Stimulated activated CD4-positive, alpha-beta T cell treated with anti-CD3 and anti-CD28 coated beads, Interleukin-2, amount 100 ng/mL, for 24 hours (primary cell): ENCODE measurements at regions not wholly inside any gene's neighbourhood (a gene's known extent, or its start where the extent isn't known, plus 50 kb on each side); places are given as distances from the start of the nearest gene placed in this dataset.
"Not testable (repeated sequence)": the region's sequence is repeated elsewhere in the genome, so short reads cannot be mapped to it uniquely, and the experiment has no call there.

Experiments used
- DNase-seq, 2 donors: peaks; one replicate each; pipeline ENCODE4 v3.0.0-alpha.2; 2020

- DNase-seq, result no peak
Measured at GRCh38 chr4:86482306-86483172, 111.6 kb upstream of the PTPN13 start.

- no peak for DNase-seq
Measured at GRCh38 chr4:86483173-86483490, 111.0 kb upstream of the PTPN13 start.

- DNase-seq, result no peak
Measured at GRCh38 chr4:86483773-86484172, 110.3 kb upstream of the PTPN13 start.

DNA sequence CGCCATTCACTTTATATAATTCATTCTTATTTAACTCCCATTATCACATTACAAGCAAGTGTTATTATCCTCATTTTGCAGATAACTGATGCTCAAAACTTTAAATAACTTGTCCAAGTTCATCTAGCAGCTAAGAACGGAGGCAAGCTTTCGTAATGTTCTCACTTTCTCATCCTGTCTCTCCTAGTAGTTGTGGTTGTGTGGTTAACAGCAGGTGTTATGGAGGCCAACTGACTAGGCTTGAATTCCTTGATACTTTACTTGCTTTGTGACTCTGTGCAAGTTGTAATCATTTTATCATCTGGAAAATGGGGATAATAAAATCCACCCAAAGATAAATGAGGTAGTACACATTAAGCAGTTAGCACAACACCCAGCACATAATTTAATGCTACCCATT, 109.9 kb upstream of the PTPN13 start:
- DNase-seq, result no peak

GRCh38 chr4:86487738-86488348, 106.3 kb upstream of the PTPN13 start:
- DNase-seq, result no peak

- no peak for DNase-seq
Measured at GRCh38 chr4:86493460-86493859, 100.7 kb upstream of the PTPN13 start.

- peak; percentile 14 to 25 for DNase-seq
Measured at GRCh38 chr4:86496094-86497080, 97.7 kb upstream of the PTPN13 start.

- no peak for DNase-seq
Measured at GRCh38 chr4:86497131-86497530, 97.0 kb upstream of the PTPN13 start.

DNA sequence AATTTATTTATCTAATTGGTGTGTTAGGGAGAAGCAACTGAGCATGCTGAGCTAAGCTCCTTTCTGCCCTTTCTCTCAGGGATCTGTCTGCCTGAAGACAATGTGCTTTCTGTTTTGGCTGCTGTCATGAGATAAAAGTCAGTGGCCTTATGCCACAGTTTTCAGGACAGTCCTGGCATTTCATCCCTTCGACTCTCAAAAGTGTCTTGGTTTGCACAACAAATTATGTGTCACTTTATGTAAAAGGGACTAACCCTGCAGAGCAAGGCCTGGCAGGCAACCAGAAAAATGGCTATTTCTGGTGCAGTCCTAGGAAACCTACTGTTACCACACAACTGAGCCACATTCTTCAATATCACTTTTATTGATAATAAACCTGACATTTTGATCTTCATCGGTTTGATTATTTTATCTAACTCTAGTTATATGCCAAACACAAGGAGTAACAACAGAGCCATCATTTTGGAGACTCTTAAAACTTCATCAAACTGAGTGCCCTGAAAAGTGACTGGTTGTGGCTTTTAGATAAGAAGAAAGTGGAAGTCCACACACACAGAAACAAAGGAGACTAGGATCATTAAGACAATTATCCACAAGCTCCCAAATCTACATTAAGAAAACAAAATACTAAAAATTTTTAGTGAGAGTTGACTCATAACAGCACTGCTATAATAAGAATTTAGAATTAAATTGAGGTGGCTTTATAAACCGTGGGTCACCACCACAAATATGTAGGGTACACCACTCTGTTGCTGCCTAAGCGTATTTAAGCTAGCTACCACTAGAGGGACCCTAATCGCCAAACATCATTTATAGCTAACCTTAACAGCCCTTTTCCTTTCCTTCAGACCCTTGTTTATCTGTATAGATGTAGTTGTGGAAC, 95.9 kb upstream of the PTPN13 start:
- DNase-seq, result no peak

DNA sequence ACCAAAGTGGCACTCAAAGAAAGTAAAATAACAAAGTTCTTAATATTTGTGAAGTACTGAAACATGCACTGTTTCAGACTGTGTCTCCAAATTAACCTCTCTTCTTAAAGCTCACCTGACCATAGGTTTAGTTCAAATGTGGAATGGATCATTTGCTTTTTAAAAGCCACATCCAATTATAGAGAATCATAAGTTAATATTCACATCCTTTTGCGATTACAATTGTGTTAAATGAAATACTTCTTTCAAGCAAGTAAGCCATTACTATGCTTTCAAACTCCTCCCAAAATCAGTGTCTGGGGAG, 95.3 kb upstream of the PTPN13 start:
- no peak for DNase-seq

DNA sequence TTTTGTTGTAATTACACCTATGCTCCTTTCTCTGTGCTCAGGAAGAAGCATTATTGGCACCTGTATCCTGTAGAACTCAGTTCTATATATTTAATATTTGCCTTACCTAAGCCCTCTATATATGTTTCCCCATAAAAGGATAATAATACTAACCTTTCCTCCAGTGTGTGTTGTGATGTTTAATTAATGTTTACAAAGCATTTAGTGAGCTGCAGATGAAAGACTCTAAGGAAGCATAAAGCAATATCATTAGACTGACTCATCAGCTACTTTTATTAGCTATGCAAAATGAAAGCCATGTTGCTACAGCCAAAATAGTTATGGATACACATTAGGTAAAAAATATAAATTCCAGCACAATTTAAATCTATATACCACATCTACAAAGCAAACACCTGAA, 93.6 kb upstream of the PTPN13 start:
- DNase-seq, result no peak

DNA sequence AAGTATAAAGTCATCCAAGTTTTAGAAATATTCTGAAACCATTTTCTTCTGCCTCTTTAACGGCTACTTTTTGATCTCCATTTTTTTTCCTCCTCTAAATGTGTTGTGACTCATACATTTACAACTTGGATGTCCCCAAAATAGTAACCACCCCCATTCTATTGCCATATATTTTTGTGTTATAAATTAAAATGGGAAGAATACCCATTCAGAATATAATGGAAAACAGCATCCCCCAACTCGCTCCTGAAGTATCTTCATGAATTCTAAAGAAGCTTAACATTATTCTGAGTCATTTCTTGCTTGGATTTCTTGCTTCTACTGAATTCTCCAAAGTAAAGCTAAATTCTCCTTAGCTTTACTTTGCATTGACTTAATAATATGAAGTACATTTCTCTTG, 92.0 kb upstream of the PTPN13 start:
- DNase-seq, result no peak

DNA sequence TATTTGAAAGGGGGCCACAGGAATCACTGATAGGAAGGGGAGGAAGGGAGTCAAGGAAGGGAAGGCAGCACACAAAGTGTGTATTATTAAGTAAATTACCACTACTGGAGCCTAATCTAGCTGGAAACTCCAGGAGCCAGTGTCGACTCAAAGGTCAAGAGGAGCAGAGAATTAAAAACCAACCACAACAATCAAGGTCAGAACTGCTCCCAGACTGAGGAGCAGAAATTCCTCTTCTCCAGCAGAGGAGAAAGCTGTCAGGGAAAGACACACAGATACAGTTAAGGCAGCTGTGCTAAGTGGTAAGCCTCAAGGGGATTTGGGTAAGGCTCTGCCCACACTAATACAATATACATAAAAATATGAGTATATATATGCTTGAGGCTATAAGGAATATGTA, 87.5 kb upstream of the PTPN13 start:
- no peak for DNase-seq

DNA sequence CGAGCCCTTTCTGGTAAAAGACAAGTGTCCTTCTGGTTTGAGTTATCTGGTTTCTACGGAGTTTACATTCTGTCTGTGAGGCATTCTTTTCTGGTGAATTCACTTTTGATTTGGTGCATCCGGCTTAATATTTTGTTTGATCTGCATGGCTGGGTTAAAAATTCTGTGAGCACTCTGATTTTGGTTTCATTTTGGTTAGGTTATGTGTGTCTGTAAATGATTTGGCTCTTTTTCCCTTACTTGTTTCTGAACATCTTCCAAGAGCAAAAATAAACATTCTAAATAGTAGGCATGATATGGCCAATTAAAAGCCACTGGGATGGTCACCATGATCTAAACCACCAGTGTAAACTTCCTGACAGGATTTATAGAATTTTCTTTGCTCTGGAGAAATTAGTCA, 85.7 kb upstream of the PTPN13 start:
- DNase-seq, result no peak

GRCh38 chr4:86511590-86511989, 82.5 kb upstream of the PTPN13 start:
- DNase-seq, result no peak

- DNase-seq, result no peak
Measured at GRCh38 chr4:86512631-86513030, 81.5 kb upstream of the PTPN13 start.

DNA sequence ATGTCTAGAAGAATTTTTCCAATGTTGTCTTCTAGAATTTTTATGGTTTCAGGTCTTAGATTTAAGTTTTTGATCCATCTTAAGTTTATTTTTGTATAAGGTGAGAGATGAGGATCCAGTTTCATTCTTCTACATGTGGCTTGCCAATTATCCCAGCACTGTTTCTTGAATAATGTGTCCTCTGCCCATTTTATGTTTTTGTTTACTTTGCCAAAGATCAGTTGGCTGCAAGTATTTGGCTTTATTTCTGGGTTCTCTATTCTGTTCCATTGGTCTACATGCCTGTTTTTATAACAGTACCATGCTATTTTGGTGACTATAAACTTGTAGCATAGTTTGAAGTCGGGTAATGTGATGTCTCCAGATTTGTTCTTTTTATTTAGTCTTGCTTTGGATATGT, 78.2 kb upstream of the PTPN13 start:
- not testable (repeated sequence) for DNase-seq

DNA sequence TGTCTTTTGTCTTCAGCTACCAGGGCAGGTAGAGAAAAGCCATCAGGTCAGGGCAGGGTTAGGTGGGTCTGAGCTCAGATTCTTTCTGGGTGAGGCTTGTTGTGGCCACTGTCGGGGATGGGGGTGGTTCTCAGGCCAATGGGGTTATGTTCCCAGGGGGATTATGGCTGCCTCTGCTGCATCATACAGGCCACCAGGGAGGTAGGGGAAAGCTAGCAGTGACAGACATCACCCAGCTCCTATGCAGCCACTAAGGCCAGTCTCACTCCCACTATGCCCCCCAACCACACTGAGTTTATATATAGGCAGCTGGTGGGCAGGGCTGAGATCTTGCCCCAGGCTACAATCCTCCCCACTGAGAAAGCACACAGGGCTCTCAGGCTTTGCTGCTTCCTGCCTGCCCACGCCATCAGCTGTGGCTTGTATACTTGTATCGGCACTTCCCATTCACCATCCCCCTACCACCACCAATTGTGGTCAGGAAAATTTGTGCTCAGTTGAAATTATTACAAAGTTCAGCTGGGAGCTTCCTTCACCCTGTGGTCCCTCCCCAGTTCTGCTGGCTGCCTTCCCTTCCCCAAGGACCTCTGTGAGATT, 72.6 kb upstream of the PTPN13 start:
- DNase-seq, result no peak

DNA sequence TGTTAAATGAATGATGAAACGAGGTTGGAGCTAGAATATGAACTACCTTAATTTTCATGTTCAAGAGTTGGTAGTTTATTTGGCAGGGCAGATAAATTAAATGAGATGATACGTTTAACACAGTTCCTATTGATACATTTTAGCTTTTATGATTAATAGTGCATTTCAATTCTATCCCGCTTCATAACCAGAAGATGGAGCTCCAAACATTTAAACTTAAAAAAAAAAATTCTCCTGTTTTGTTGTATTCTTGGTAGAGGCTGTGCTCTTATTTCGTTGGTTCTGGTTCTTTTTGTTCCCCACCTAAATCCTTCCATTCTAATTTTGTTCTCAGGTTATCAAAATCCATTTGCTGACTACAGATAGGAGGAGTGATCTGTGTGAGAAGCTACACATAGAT, 71.8 kb upstream of the PTPN13 start:
- DNase-seq, result no peak

- no peak for DNase-seq
Measured at GRCh38 chr4:86523333-86523732, 70.8 kb upstream of the PTPN13 start.

- DNase-seq, result not testable (repeated sequence)
Measured at GRCh38 chr4:86527713-86528112, 66.4 kb upstream of the PTPN13 start.

DNA sequence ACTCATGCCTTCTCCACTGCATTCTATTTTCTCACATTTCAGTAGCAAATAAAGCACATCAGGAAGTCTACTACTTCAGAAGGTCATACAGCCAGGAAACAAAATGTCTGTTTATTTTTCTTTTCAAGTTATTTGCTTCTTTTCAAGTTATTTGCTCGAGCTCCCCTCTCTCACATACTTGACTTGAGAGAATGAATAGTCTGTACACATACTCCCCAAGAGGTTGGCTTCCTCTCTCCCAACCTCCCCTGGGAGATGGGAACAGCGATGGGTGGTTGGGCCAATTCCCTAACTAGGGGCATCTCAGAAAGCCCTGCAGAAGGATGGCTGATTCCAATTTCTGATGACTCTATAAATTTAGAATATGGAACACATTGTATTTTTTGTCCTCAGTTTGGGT, 64.7 kb upstream of the PTPN13 start:
- no peak for DNase-seq
